K562 (cell line): ENCODE measurements at regions not wholly inside any gene's neighbourhood (a gene's known extent, or its start where the extent isn't known, plus 50 kb on each side); places are given as distances from the start of the nearest gene placed in this dataset.

Experiments
- CTCF ChIP-seq, 3 experiments: IDR thresholded peaks in 2 of 3; conservative IDR thresholded peaks in 1 of 3; 2 replicates each; pipeline ENCODE4 v1.5.1; 2011 to 2012; ENCODE audit warnings: low read length in 3 of 3, mild to moderate bottlenecking in 3 of 3, control low read depth in 2 of 3, improper control_type of control experiment in 1 of 3, inconsistent platforms in 1 of 3, low read depth in 1 of 3, mixed read lengths in 1 of 3, moderate library complexity in 1 of 3; ENCODE audit not compliant: insufficient read depth in 2 of 3
- NR2F6 ChIP-seq: fragments of 450-650 bp; formaldehyde crosslinking; IDR thresholded peaks from 2 replicates; pipeline ENCODE4 v1.4.0; 2020; ENCODE audit warnings: mild to moderate bottlenecking
- TFAM ChIP-seq: fragments of 250-450 bp; sonication (Bioruptor Pico); conservative IDR thresholded peaks from 2 replicates; pipeline ENCODE4 v1.5.0; 2021; ENCODE audit warnings: mild to moderate bottlenecking, moderate library complexity
- ZNF740 ChIP-seq, 3 experiments: fragments of 200-800 bp in 1 of 3; sonication (Bioruptor generic) in 1 of 3; sonication (generic) in 1 of 3; formaldehyde crosslinking in 1 of 3; IDR thresholded peaks; 2 replicates each; pipeline versions ENCODE4 v1.6.1 to v1.8.0; 2016 to 2022; ENCODE audit warnings: mild to moderate bottlenecking in 2 of 3, missing compliant biosample characterization in 2 of 3, missing genetic modification characterization in 2 of 3, missing genetic modification reagents in 1 of 3

GRCh38 chr13:34046457-34046856, 228.5 kb downstream of the RFC3 start:
- TF ChIP-seq ZNF740 (CRISPR knock-in tag; IDR thresholded peaks at IDR 0.05), result no peak
- TF ChIP-seq ZNF740 (tag; IDR thresholded peaks at IDR 0.05), result no peak
- TF ChIP-seq NR2F6, result no peak
- no peak for TF ChIP-seq CTCF (IDR thresholded peaks at IDR 0.05 in 2 of 3, conservative IDR thresholded peaks at IDR 0.05 in 1 of 3; ENCODE audit: insufficient read depth in 2 of 3, low read depth in 1 of 3, low read length in 3 of 3)
- no peak for TF ChIP-seq TFAM (CRISPR knock-in tag)
